Body of pancreas (tissue), 4 donors: ENCODE measurements at regions not wholly inside any gene's neighbourhood (a gene's known extent, or its start where the extent isn't known, plus 50 kb on each side); places are given as distances from the start of the nearest gene placed in this dataset.

Experiments used
- ATAC-seq: fragments of 150-250 bp; one replicate; pipeline ENCODE4 v1.9.1; 2016
- DNase-seq, 4 donors: peaks; one replicate each; pipeline ENCODE4 v3.0.0-alpha.2; 2019
- H3K27ac ChIP-seq, 4 donors: fragments of 200-600 bp; sonication (generic); 1 replicate in 3 of 4; 2 replicates in 1 of 4; pipeline versions ENCODE4 v1.5.1 to v1.6.1; 2016 to 2019; ENCODE audit warnings: mild to moderate bottlenecking in 1 of 4, mixed read lengths in 1 of 4, moderate library complexity in 1 of 4
- H3K27me3 ChIP-seq, 2 donors: fragments of 200-600 bp; sonication (generic); one replicate each; pipeline ENCODE4 v1.6.0; 2016; ENCODE audit warnings: mild to moderate bottlenecking in 1 of 2
- H3K36me3 ChIP-seq, 2 donors: fragments of 200-600 bp; sonication (generic); replicated peaks in 1 of 2; 2 replicates each; pipeline ENCODE4 v1.5.1; 2016; ENCODE audit warnings: low read depth in 2 of 2; ENCODE audit not compliant: insufficient read depth in 1 of 2
- H3K4me1 ChIP-seq: fragments of 200-600 bp; sonication (generic); one replicate; pipeline ENCODE4 v1.6.0; 2016
- H3K4me3 ChIP-seq, 2 donors: fragments of 200-600 bp; sonication (generic); 1 replicate in 1 of 2; 2 replicates in 1 of 2; pipeline ENCODE4 v1.5.1; 2016 to 2019
- H3K9me3 ChIP-seq, 3 donors: fragments of 200-600 bp; sonication (generic); 1 replicate in 2 of 3; 2 replicates in 1 of 3; pipeline ENCODE4 v1.5.1; 2016
- POLR2A ChIP-seq, 3 donors: fragments of 450-650 bp; IDR thresholded peaks; one replicate each; pipeline ENCODE4 v1.6.1; 2016; ENCODE audit warnings: antibody characterized with exemption in 3 of 3, mild to moderate bottlenecking in 2 of 3
- WGBS, 2 donors: methylation state at CpG; one replicate each; pipeline ENCODE4 v1.1.5; 2017; 5-methylcytosine and 5-hydroxymethylcytosine counted together
- intact Hi-C: fragments of 100-400 bp; cut with DNase I; formaldehyde crosslinking; loops from one replicate; pipeline ENCODE4 v1.15.1; 2023
- TF ChIP-seq, protein P1 (sequence below), 7 experiments: fragments of 450-650 bp in 4 of 7; fragments of 200-600 bp in 3 of 7; sonication (generic) in 3 of 7; IDR thresholded peaks; one replicate each; pipeline ENCODE4 v1.5.1; 2016 to 2019; ENCODE audit warnings: antibody characterized with exemption in 7 of 7

DNA sequence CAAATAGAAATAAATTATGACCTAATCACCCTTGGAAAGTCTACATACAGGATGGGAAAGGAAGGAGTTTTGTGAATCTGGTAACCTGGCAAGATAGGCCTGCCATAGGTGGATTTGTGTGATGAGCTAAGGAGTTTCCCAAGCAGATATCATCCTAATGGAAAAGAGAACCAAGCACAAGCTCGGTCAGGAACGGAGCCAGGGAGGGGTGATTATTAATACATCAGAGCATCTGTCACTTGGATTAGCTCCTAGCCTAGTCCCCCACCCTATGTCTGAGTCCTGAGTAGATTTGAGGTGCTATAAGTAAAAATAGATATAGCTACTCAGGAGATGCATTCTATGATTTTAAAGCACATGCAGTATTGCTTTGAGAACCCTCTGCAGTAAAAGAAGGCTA is 57.3 kb upstream of the SMARCA2 start:
- Histone ChIP-seq H3K9me3 (no peaks in the 10 kb centered on the region), H3K36me3 (no peaks in the 10 kb centered on the region), H3K27me3 (no peaks in the 10 kb centered on the region), H3K27ac (no peak overlapping the region), H3K4me1 (peaks cover 7% of the 10 kb centered on the region), H3K4me3 (no peak overlapping the region)
- 83 to 92% methylated on average over 2 of the region's 2 CpGs for WGBS, 2 donors
- TF ChIP-seq, protein P1, sequence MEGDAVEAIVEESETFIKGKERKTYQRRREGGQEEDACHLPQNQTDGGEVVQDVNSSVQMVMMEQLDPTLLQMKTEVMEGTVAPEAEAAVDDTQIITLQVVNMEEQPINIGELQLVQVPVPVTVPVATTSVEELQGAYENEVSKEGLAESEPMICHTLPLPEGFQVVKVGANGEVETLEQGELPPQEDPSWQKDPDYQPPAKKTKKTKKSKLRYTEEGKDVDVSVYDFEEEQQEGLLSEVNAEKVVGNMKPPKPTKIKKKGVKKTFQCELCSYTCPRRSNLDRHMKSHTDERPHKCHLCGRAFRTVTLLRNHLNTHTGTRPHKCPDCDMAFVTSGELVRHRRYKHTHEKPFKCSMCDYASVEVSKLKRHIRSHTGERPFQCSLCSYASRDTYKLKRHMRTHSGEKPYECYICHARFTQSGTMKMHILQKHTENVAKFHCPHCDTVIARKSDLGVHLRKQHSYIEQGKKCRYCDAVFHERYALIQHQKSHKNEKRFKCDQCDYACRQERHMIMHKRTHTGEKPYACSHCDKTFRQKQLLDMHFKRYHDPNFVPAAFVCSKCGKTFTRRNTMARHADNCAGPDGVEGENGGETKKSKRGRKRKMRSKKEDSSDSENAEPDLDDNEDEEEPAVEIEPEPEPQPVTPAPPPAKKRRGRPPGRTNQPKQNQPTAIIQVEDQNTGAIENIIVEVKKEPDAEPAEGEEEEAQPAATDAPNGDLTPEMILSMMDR (IDR thresholded peaks at IDR 0.05) = no peak
- TF ChIP-seq POLR2A (IDR thresholded peaks at IDR 0.05) = no peak
- intact Hi-C loops = no loop called here
- no peak for ATAC-seq
- no peak for DNase-seq

DNA sequence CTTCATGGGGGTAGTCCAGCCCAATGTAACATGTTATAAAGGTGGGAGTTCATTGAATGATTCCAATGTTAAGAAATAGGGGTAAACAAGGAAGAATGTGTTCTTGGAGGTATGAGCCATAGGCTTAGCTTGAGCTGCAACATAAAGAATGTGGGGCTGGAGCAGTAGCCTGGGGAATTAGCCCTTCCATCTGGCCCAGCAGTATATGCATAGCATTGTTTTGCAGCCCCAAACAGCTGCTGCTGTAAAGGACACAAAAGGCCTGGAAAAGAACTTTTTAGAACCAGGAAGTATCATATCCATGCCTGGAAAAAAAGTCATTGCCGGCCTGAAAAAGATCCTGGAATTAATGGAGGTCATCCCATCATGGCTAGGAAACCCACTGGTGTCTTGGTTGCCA is 55.8 kb upstream of the SMARCA2 start:
- Histone ChIP-seq H3K27me3 (no peaks in the 10 kb centered on the region), H3K4me3 (no peak overlapping the region), H3K4me1 (peaks cover 7% of the 10 kb centered on the region), H3K9me3 (no peaks in the 10 kb centered on the region), H3K27ac (no peak overlapping the region), H3K36me3 (no peaks in the 10 kb centered on the region)
- TF ChIP-seq, protein P1 (IDR thresholded peaks at IDR 0.05) = no peak
- no peak for TF ChIP-seq POLR2A (IDR thresholded peaks at IDR 0.05)
- DNase-seq = no peak
- intact Hi-C loops = no loop called here
- WGBS, 2 donors = 80 to 84% methylated on average over 1 of the region's 1 CpG
- ATAC-seq = no peak

- Histone ChIP-seq H3K27me3 (no peaks in the 10 kb centered on the region), H3K36me3 (no peaks in the 10 kb centered on the region), H3K4me3 (no peak overlapping the region), H3K27ac (no peak overlapping the region), H3K9me3 (no peaks in the 10 kb centered on the region), H3K4me1 (peaks cover 7% of the 10 kb centered on the region)
- intact Hi-C loops = no loop called here
- TF ChIP-seq, protein P1 (IDR thresholded peaks at IDR 0.05) = no peak
- TF ChIP-seq POLR2A (IDR thresholded peaks at IDR 0.05) = no peak
- no peak for ATAC-seq
- no peak for DNase-seq
- WGBS, 2 donors = 59 to 93% methylated on average over 6 of the region's 6 CpGs
These were observed 54.7 kb upstream of the SMARCA2 start for GRCh38 chr9:1960342-1961042.

- TF ChIP-seq POLR2A (IDR thresholded peaks at IDR 0.05) = no peak
- TF ChIP-seq, protein P1 (IDR thresholded peaks at IDR 0.05) = no peak
- intact Hi-C loops = no loop called here
- DNase-seq = no peak
These were observed 53.0 kb upstream of the SMARCA2 start for GRCh38 chr9:1962122-1962521.

GRCh38 chr9:1962588-1963106 is 52.5 kb upstream of the SMARCA2 start:
- H3K27me3 ChIP-seq = no peaks in the 10 kb centered on the region
- no peak for TF ChIP-seq POLR2A (IDR thresholded peaks at IDR 0.05)
- TF ChIP-seq, protein P1 (IDR thresholded peaks at IDR 0.05) = no peak
- no peaks in the 10 kb centered on the region for H3K36me3 ChIP-seq
- ATAC-seq (no peak), DNase-seq (no peak)
- H3K27ac ChIP-seq = no peak overlapping the region
- peaks cover 7% of the 10 kb centered on the region for H3K4me1 ChIP-seq
- intact Hi-C loops = no loop called here
- H3K4me3 ChIP-seq = no peak overlapping the region
- H3K9me3 ChIP-seq = no peaks in the 10 kb centered on the region

More at GRCh38 chr9:1962122-1962521, 53.0 kb upstream of the SMARCA2 start:
- Histone ChIP-seq H3K4me1 (peaks cover 7% of the 10 kb centered on the region), H3K4me3 (no peak overlapping the region), H3K9me3 (no peaks in the 10 kb centered on the region), H3K36me3 (no peaks in the 10 kb centered on the region), H3K27ac (no peak overlapping the region), H3K27me3 (no peaks in the 10 kb centered on the region)
- 66% methylated on average over 2 of the region's 2 CpGs for WGBS, 2 donors
- no peak for ATAC-seq
